Endothelial cell of umbilical vein (primary cell): ENCODE measurements at regions not wholly inside any gene's neighbourhood (a gene's known extent, or its start where the extent isn't known, plus 50 kb on each side); places are given as distances from the start of the nearest gene placed in this dataset.

Experiments
- BruUV-seq: library from RNA; stranded (reverse); fragments of 400-500 nt; replicated peaks from 2 replicates; lab custom pipeline; 2021; lab: Mats Ljungman, UMichigan
- CTCF ChIA-PET: fragments of 300-600, 350-600 bp; sonication (Branson Sonifier 250); formaldehyde crosslinking; loops from one replicate; lab custom pipeline; 2021; ENCODE audit warnings: antibody characterized with exemption, inconsistent platforms; lab: Charles Lee
- POLR2A ChIA-PET: fragments of 300-600, 350-600 bp; sonication (Branson Sonifier 250); formaldehyde crosslinking; loops from one replicate; lab custom pipeline; 2021; ENCODE audit warnings: antibody characterized with exemption, inconsistent platforms; lab: Charles Lee
- DNase-seq: peaks from one replicate; pipeline ENCODE4 v3.0.0-alpha.2; 2011; ENCODE audit warnings: low read depth, low spot score
- FAIRE-seq: peaks from 2 replicates; lab custom pipeline; 2011; peaks lifted over from hg19 to GRCh38; lab: Jason Lieb, UNC
- H2AFZ ChIP-seq: 2 replicates; pipeline ENCODE4 v1.6.0; 2012; ENCODE audit warnings: low read depth, low read length, control low read depth, inconsistent platforms
- H3K27ac ChIP-seq: 2 replicates; pipeline ENCODE4 v1.5.1; 2011; ENCODE audit warnings: low read depth, mild to moderate bottlenecking, control low read depth, low read length, moderate library complexity; ENCODE audit not compliant: insufficient read depth
- H3K27me3 ChIP-seq, 2 experiments: 2 replicates each; pipeline versions ENCODE4 v1.6.0 to v1.6.1; 2011; ENCODE audit warnings: low read length in 2 of 2, mixed read lengths in 1 of 2; ENCODE audit not compliant: control insufficient read depth in 2 of 2, insufficient read depth in 2 of 2
- H3K36me3 ChIP-seq, 2 experiments: 2 replicates in 1 of 2; 3 replicates in 1 of 2; pipeline ENCODE4 v1.5.1; 2011; ENCODE audit warnings: low read length in 2 of 2, mild to moderate bottlenecking in 1 of 2, moderate library complexity in 1 of 2; ENCODE audit not compliant: control insufficient read depth in 2 of 2, insufficient read depth in 2 of 2; ENCODE audit errors: extremely low read depth in 1 of 2
- H3K4me1 ChIP-seq: 3 replicates; pipeline ENCODE4 v1.5.1; 2011; ENCODE audit warnings: mild to moderate bottlenecking, low read length; ENCODE audit not compliant: control insufficient read depth, insufficient read depth; ENCODE audit errors: extremely low read depth
- H3K4me2 ChIP-seq: 2 replicates; pipeline ENCODE4 v1.6.1; 2011; ENCODE audit warnings: low read length, control low read depth, mixed read lengths; ENCODE audit not compliant: insufficient read depth
- H3K4me3 ChIP-seq, 3 experiments: fragments of 200-600 bp in 1 of 3; sonication (generic), shearing (Covaris generic) in 1 of 3; replicated peaks in 1 of 3; 2 replicates each; pipeline ENCODE4 v1.5.1; 2011 to 2016; ENCODE audit warnings: control low read depth in 3 of 3, low read length in 3 of 3, mild to moderate bottlenecking in 2 of 3, inconsistent platforms in 1 of 3, low read depth in 1 of 3, moderate library complexity in 1 of 3; ENCODE audit not compliant: insufficient read depth in 1 of 3
- H3K79me2 ChIP-seq: 2 replicates; pipeline ENCODE4 v1.6.0; 2012; ENCODE audit warnings: low read length, inconsistent platforms; ENCODE audit not compliant: control insufficient read depth, insufficient read depth
- H3K9ac ChIP-seq: replicated peaks from 2 replicates; pipeline ENCODE3; 2011; ENCODE audit warnings: low read length, control low read depth; ENCODE audit not compliant: insufficient read depth; ENCODE audit errors: extremely low read depth
- H3K9me1 ChIP-seq: replicated peaks from 3 replicates; pipeline ENCODE4 v1.6.0; 2011; ENCODE audit warnings: mild to moderate bottlenecking, low read length; ENCODE audit not compliant: control insufficient read depth, insufficient read depth; ENCODE audit errors: extremely low read depth
- H3K9me3 ChIP-seq: replicated peaks from 2 replicates; pipeline ENCODE4 v1.5.1; 2012; ENCODE audit warnings: low read length, inconsistent platforms; ENCODE audit not compliant: control insufficient read depth, insufficient read depth
- H4K20me1 ChIP-seq: replicated peaks from 2 replicates; pipeline ENCODE3; 2011; ENCODE audit warnings: mild to moderate bottlenecking, low read length; ENCODE audit not compliant: control insufficient read depth, insufficient read depth; ENCODE audit errors: extremely low read depth
- EZH2 ChIP-seq: IDR thresholded peaks from 2 replicates; pipeline ENCODE4 v1.6.1; 2012; ENCODE audit warnings: borderline replicate concordance, low read depth, mild to moderate bottlenecking, moderate library complexity, low read length, inconsistent platforms; ENCODE audit not compliant: severe bottlenecking
- FOS ChIP-seq: IDR thresholded peaks from 2 replicates; pipeline ENCODE4 v1.6.1; 2011; ENCODE audit warnings: mild to moderate bottlenecking, low read length, moderate library complexity, borderline replicate concordance; ENCODE audit not compliant: insufficient read depth
- GATA2 ChIP-seq: IDR thresholded peaks from 2 replicates; pipeline ENCODE4 v1.7.0; 2011; ENCODE audit warnings: low read depth, mild to moderate bottlenecking, moderate library complexity, mixed read lengths, low read length; ENCODE audit not compliant: insufficient read length, insufficient read depth
- JUN ChIP-seq: IDR thresholded peaks from 2 replicates; pipeline ENCODE4 v1.6.1; 2011; ENCODE audit warnings: borderline replicate concordance, low read depth; ENCODE audit not compliant: insufficient read length, insufficient read depth
- MYC ChIP-seq: IDR thresholded peaks from one replicate; pipeline ENCODE4 v1.6.1; 2011; ENCODE audit warnings: mild to moderate bottlenecking, low read depth, low read length
- POLR2A ChIP-seq: IDR thresholded peaks from 2 replicates; pipeline ENCODE4 v1.6.1; 2012; ENCODE audit warnings: low read depth, mild to moderate bottlenecking, control low read depth, low read length
- POLR2AphosphoS5 ChIP-seq: IDR thresholded peaks from 2 replicates; pipeline ENCODE4 v1.6.1; 2012; ENCODE audit warnings: low read depth, mild to moderate bottlenecking, control low read depth, low read length, moderate library complexity; ENCODE audit not compliant: insufficient read depth
- dilution Hi-C: fragments of 300-500 bp; cut with MboI; formaldehyde crosslinking; loops from one replicate; pipeline ENCODE4 v1.15.0; 2019; ENCODE audit warnings: low sequenced_read_pairs; ENCODE audit not compliant: extremely low pct_ligation_motif_present
- intact Hi-C: fragments of 100-400 bp; cut with micrococcal nuclease; formaldehyde crosslinking; loops from one replicate; pipeline ENCODE4 v1.10.0; 2022
- TF ChIP-seq, protein P1 (sequence below): IDR thresholded peaks from 2 replicates; pipeline ENCODE4 v1.6.1; 2011; ENCODE audit not compliant: insufficient read depth, insufficient read length
- TF ChIP-seq, protein P2 (sequence below), 2 donors: IDR thresholded peaks; 1 replicate in 1 of 2; 2 replicates in 1 of 2; pipeline ENCODE4 v1.5.1; 2011; ENCODE audit warnings: low read length in 2 of 2, mild to moderate bottlenecking in 2 of 2, moderate library complexity in 2 of 2, control low read depth in 1 of 2, inconsistent platforms in 1 of 2, low read depth in 1 of 2; ENCODE audit not compliant: insufficient read depth in 1 of 2; ENCODE audit errors: extremely low read depth in 1 of 2

DNA sequence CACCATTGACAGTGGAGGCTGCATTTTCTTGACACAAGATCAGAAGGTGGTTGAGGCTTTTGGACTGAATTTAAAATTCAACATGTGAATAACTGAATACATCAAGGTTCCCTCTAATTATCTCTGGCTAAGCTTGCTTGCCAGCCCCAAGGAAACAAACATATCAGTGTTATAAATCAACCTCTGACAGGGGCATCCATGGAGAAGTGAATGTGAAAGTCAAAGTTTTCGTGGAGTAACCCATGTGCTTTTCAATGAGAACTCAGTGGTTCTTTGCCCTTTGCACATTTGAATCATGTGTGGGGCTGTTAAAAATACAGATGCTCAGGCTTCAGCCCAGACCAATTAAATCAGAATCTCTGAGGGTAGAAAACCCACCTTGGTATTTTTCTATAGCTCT is 128.9 kb downstream of the LRRC70 start:
- Histone ChIP-seq H3K27ac (no peak overlapping the region), H4K20me1 (no peaks in the 10 kb centered on the region), H3K36me3 (no peaks in the 10 kb centered on the region), H3K9me1 (no peaks in the 10 kb centered on the region), H3K9ac (no peak overlapping the region), H3K4me1 (no peaks in the 10 kb centered on the region), H3K9me3 (no peaks in the 10 kb centered on the region), H3K4me3 (no peak overlapping the region), H3K4me2 (no peak overlapping the region), H2AFZ (no peak overlapping the region), H3K27me3 (peaks cover 0 to 2% of the 10 kb centered on the region in 2 experiments), H3K79me2 (no peaks in the 10 kb centered on the region)
- FAIRE-seq, result no peak
- ChIA-PET POLR2A (no interaction called here), CTCF (interaction anchor here (1.3 kb wide), 1 partner anchor 13 kb away, joined by 3 read pairs; no protein-coding TSS in a partner anchor)
- intact Hi-C loops, result no loop called here
- no peak for TF ChIP-seq POLR2A
- no peak for TF ChIP-seq POLR2AphosphoS5
- TF ChIP-seq, protein P1, sequence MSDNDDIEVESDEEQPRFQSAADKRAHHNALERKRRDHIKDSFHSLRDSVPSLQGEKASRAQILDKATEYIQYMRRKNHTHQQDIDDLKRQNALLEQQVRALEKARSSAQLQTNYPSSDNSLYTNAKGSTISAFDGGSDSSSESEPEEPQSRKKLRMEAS, result no peak
- TF ChIP-seq MYC, result no peak
- TF ChIP-seq, protein P2, sequence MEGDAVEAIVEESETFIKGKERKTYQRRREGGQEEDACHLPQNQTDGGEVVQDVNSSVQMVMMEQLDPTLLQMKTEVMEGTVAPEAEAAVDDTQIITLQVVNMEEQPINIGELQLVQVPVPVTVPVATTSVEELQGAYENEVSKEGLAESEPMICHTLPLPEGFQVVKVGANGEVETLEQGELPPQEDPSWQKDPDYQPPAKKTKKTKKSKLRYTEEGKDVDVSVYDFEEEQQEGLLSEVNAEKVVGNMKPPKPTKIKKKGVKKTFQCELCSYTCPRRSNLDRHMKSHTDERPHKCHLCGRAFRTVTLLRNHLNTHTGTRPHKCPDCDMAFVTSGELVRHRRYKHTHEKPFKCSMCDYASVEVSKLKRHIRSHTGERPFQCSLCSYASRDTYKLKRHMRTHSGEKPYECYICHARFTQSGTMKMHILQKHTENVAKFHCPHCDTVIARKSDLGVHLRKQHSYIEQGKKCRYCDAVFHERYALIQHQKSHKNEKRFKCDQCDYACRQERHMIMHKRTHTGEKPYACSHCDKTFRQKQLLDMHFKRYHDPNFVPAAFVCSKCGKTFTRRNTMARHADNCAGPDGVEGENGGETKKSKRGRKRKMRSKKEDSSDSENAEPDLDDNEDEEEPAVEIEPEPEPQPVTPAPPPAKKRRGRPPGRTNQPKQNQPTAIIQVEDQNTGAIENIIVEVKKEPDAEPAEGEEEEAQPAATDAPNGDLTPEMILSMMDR (IDR thresholded peaks at IDR 0.05; ENCODE audit: extremely low read depth in 1 of 2, insufficient read depth in 1 of 2, low read depth in 1 of 2, low read length in 2 of 2), result no peak
- TF ChIP-seq FOS, result no peak
- no peak for TF ChIP-seq GATA2
- TF ChIP-seq JUN, result no peak
- no peak for TF ChIP-seq EZH2
- no TSS peak for BruUV-seq
- no peak for DNase-seq
- dilution Hi-C loops, result no loop called here
